H9 (cell line): ENCODE measurements at regions not wholly inside any gene's neighbourhood (a gene's known extent, or its start where the extent isn't known, plus 50 kb on each side); places are given as distances from the start of the nearest gene placed in this dataset.

Experiments
- DNase-seq: peaks from one replicate; pipeline ENCODE4 v3.0.0-alpha.2; 2017
- H2AFZ ChIP-seq: one replicate; pipeline ENCODE4 v1.6.1; 2013; ENCODE audit warnings: mild to moderate bottlenecking, low read length, control low read depth, moderate library complexity
- H2AK5ac ChIP-seq: 2 replicates; pipeline ENCODE4 v1.6.1; 2013; ENCODE audit warnings: low read length, control low read depth, mixed read lengths; ENCODE audit not compliant: insufficient read length
- H2BK120ac ChIP-seq: one replicate; pipeline ENCODE4 v1.6.1; 2013; ENCODE audit warnings: low read depth, mild to moderate bottlenecking, low read length, control low read depth, inconsistent platforms; ENCODE audit not compliant: poor library complexity, severe bottlenecking
- H2BK12ac ChIP-seq: 2 replicates; pipeline ENCODE4 v1.6.1; 2013; ENCODE audit warnings: low read length, control low read depth, mixed read lengths, low read depth; ENCODE audit not compliant: insufficient read length
- H2BK15ac ChIP-seq: 2 replicates; pipeline ENCODE4 v1.6.1; 2013; ENCODE audit warnings: low read depth, low read length, control low read depth
- H2BK20ac ChIP-seq: one replicate; pipeline ENCODE4 v1.6.1; 2013; ENCODE audit warnings: low read depth, mild to moderate bottlenecking, low read length, control low read depth, inconsistent platforms; ENCODE audit not compliant: poor library complexity, severe bottlenecking
- H2BK5ac ChIP-seq: 2 replicates; pipeline ENCODE4 v1.6.1; 2013; ENCODE audit warnings: low read length, control low read depth, mixed read lengths; ENCODE audit not compliant: insufficient read length
- H3K14ac ChIP-seq: 2 replicates; pipeline ENCODE4 v1.6.1; 2013; ENCODE audit warnings: low read length, control low read depth; ENCODE audit not compliant: insufficient read depth
- H3K18ac ChIP-seq: 2 replicates; pipeline ENCODE4 v1.6.1; 2013; ENCODE audit warnings: low read depth, mild to moderate bottlenecking, mixed read lengths, low read length, control low read depth; ENCODE audit not compliant: insufficient read length
- H3K23ac ChIP-seq: 2 replicates; pipeline ENCODE4 v1.6.1; 2013; ENCODE audit warnings: low read length, control low read depth, mixed read lengths, low read depth; ENCODE audit not compliant: insufficient read length
- H3K23me2 ChIP-seq: 2 replicates; pipeline ENCODE4 v1.6.1; 2013; ENCODE audit warnings: low read depth, mild to moderate bottlenecking, mixed read lengths, low read length, control low read depth; ENCODE audit not compliant: insufficient read length, poor library complexity, severe bottlenecking
- H3K27ac ChIP-seq: 2 replicates; pipeline ENCODE4 v1.5.1; 2013; ENCODE audit warnings: low read length, control low read depth, mixed read lengths, low read depth; ENCODE audit not compliant: insufficient read length
- H3K27me3 ChIP-seq: 2 replicates; pipeline ENCODE4 v1.6.1; 2013; ENCODE audit warnings: low read length, control low read depth, inconsistent platforms; ENCODE audit not compliant: insufficient read depth
- H3K4ac ChIP-seq: 2 replicates; pipeline ENCODE4 v1.6.1; 2013; ENCODE audit warnings: low read depth, mild to moderate bottlenecking, control low read depth, inconsistent platforms, low read length, moderate library complexity
- H3K4me1 ChIP-seq: 2 replicates; pipeline ENCODE4 v1.6.1; 2013; ENCODE audit warnings: low read length, control low read depth, inconsistent platforms; ENCODE audit not compliant: insufficient read depth
- H3K4me2 ChIP-seq: 2 replicates; pipeline ENCODE4 v1.6.1; 2013; ENCODE audit warnings: low read length, control low read depth, mixed read lengths; ENCODE audit not compliant: insufficient read length, insufficient read depth
- H3K56ac ChIP-seq: 2 replicates; pipeline ENCODE4 v1.6.1; 2013; ENCODE audit warnings: low read depth, mild to moderate bottlenecking, mixed read lengths, low read length, control low read depth; ENCODE audit not compliant: insufficient read length
- H3K79me1 ChIP-seq: 2 replicates; pipeline ENCODE4 v1.6.1; 2013; ENCODE audit warnings: low read depth, mild to moderate bottlenecking, moderate library complexity, low read length, control low read depth, inconsistent platforms; ENCODE audit not compliant: insufficient read depth, poor library complexity, severe bottlenecking
- H3K79me2 ChIP-seq: 2 replicates; pipeline ENCODE4 v1.6.1; 2013; ENCODE audit warnings: low read length, control low read depth, inconsistent platforms; ENCODE audit not compliant: insufficient read depth
- H3K9ac ChIP-seq: 2 replicates; pipeline ENCODE4 v1.6.1; 2013; ENCODE audit warnings: low read length, control low read depth, mixed read lengths; ENCODE audit not compliant: insufficient read length; ENCODE audit errors: extremely low read depth
- H3K9me3 ChIP-seq: one replicate; pipeline ENCODE4 v1.6.1; 2013; ENCODE audit warnings: low read depth, low read length, inconsistent platforms; ENCODE audit not compliant: control insufficient read depth
- H3T11ph ChIP-seq: one replicate; pipeline ENCODE4 v1.6.1; 2013; ENCODE audit warnings: mild to moderate bottlenecking, low read length, control low read depth, inconsistent platforms
- H4K20me1 ChIP-seq: one replicate; pipeline ENCODE4 v1.6.1; 2013; ENCODE audit not compliant: control insufficient read depth, insufficient read length, insufficient read depth
- H4K5ac ChIP-seq: 2 replicates; pipeline ENCODE4 v1.6.1; 2013; ENCODE audit warnings: low read depth, mild to moderate bottlenecking, mixed read lengths, low read length, control low read depth; ENCODE audit not compliant: insufficient read length
- H4K8ac ChIP-seq: replicated peaks from 2 replicates; pipeline ENCODE4 v1.6.1; 2013; ENCODE audit warnings: low read length, control low read depth, mixed read lengths, low read depth; ENCODE audit not compliant: insufficient read length
- H4K91ac ChIP-seq: 2 replicates; pipeline ENCODE4 v1.6.1; 2013; ENCODE audit warnings: low read depth, mild to moderate bottlenecking, moderate library complexity, mixed read lengths, low read length, control low read depth; ENCODE audit not compliant: insufficient read length
- H3K27ac Mint-ChIP-seq, 3 experiments: 2 replicates in 2 of 3; 3 replicates in 1 of 3; pipeline ENCODE4 v1.8.0; 2020 to 2021; ENCODE audit warnings: mixed read lengths in 3 of 3, mild to moderate bottlenecking in 1 of 3, moderate library complexity in 1 of 3
- H3K27me3 Mint-ChIP-seq: 2 replicates; pipeline ENCODE4 v1.8.0; 2021; ENCODE audit warnings: low read depth, mild to moderate bottlenecking, moderate library complexity, mixed read lengths
- H3K36me3 Mint-ChIP-seq, 3 experiments: 2 replicates in 2 of 3; 3 replicates in 1 of 3; pipeline ENCODE4 v1.8.0; 2020 to 2021; ENCODE audit warnings: low read depth in 3 of 3, mixed read lengths in 3 of 3; ENCODE audit not compliant: insufficient read depth in 1 of 3
- H3K4me1 Mint-ChIP-seq, 2 experiments: 2 replicates each; pipeline ENCODE4 v1.8.0; 2020; ENCODE audit warnings: mixed read lengths in 2 of 2
- H3K4me3 Mint-ChIP-seq, 2 experiments: 2 replicates in 1 of 2; 3 replicates in 1 of 2; pipeline ENCODE4 v1.8.0; 2020 to 2021; ENCODE audit warnings: mild to moderate bottlenecking in 2 of 2, mixed read lengths in 2 of 2, moderate library complexity in 1 of 2
- H3K9me3 Mint-ChIP-seq, 2 experiments: 2 replicates in 1 of 2; 3 replicates in 1 of 2; pipeline ENCODE4 v1.8.0; 2020; ENCODE audit warnings: mild to moderate bottlenecking in 2 of 2, mixed read lengths in 2 of 2, moderate library complexity in 1 of 2
- CTCF ChIP-seq: fragments of 200-600 bp; sonication (generic); conservative IDR thresholded peaks from 3 replicates; pipeline ENCODE4 v1.8.0; 2021; ENCODE audit warnings: antibody characterized with exemption, mild to moderate bottlenecking
- WGBS: extraction: QIAGEN DNeasy Blood & Tissue Kit; methylation state at CpG from one replicate; pipeline ENCODE4 v1.1.7; 2013; ENCODE audit warnings: missing lambda C conversion rate, low lambda C conversion rate, mixed read lengths; ENCODE audit not compliant: insufficient read length; ENCODE audit errors: extremely low coverage; 5-methylcytosine and 5-hydroxymethylcytosine counted together

DNA sequence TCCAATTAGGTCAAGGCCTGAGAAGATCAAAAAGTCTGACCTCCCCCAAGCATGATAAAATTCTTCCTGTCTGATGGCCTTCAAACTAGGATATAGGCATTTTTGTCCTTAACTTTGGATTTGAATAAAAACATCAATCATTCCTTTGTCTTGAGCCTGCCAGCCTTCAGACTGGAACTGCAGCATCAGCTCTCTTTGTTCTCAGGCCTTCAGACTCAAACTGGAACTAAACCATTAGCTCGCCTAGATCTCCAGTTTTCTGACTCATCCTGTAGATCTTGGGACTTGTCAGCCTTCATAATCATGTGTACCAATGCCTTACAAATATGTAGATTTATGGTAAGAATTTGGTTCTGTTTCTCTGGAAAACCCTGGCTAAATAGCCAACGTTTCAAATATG is 721.7 kb downstream of the GALC start:
- Histone ChIP-seq H3K4ac (no peak overlapping the region), H3K79me2 (no peaks in the 10 kb centered on the region), H2BK20ac (no peak overlapping the region), H2AK5ac (no peak overlapping the region), H3K9ac (no peak overlapping the region), H2BK120ac (no peak overlapping the region), H3T11ph (no peak overlapping the region), H2BK12ac (no peak overlapping the region), H3K56ac (no peak overlapping the region), H3K23ac (no peak overlapping the region), H3K23me2 (no peaks in the 10 kb centered on the region), H3K79me1 (no peaks in the 10 kb centered on the region), H3K27ac (no peak overlapping the region), H4K91ac (no peak overlapping the region), H4K20me1 (no peaks in the 10 kb centered on the region), H3K18ac (no peak overlapping the region), H3K27me3 (no peaks in the 10 kb centered on the region), H3K4me1 (no peaks in the 10 kb centered on the region), H2BK15ac (no peak overlapping the region), H3K9me3 (no peaks in the 10 kb centered on the region), H3K14ac (no peak overlapping the region), H4K5ac (no peak overlapping the region), H2BK5ac (no peak overlapping the region), H3K4me2 (no peak overlapping the region), H2AFZ (no peak overlapping the region), H4K8ac (no peak overlapping the region)
- Mint-ChIP-seq H3K27ac (no peak overlapping the region), H3K27me3 (no peaks in the 10 kb centered on the region), H3K9me3 (peaks cover 7% of the 10 kb centered on the region in 2 experiments; a peak in 4 of 5 replicates), H3K4me3 (no peak overlapping the region), H3K4me1 (peaks cover 6 to 7% of the 10 kb centered on the region in 2 experiments), H3K36me3 (peaks cover 0 to 10% (median 3%) of the 10 kb centered on the region in 3 experiments; a peak in 3 of 7 replicates)
- no peak for TF ChIP-seq CTCF
- no peak for DNase-seq
- WGBS: no CpG with 5 or more reads among the region's 2 CpGs
